ENCODE measurements at regions not wholly inside any gene's neighbourhood (a gene's known extent, or its start where the extent isn't known, plus 50 kb on each side); places are given as distances from the start of the nearest gene placed in this dataset.
"Not testable (repeated sequence)": the region's sequence is repeated elsewhere in the genome, so short reads cannot be mapped to it uniquely, and the experiment has no call there.

DNA sequence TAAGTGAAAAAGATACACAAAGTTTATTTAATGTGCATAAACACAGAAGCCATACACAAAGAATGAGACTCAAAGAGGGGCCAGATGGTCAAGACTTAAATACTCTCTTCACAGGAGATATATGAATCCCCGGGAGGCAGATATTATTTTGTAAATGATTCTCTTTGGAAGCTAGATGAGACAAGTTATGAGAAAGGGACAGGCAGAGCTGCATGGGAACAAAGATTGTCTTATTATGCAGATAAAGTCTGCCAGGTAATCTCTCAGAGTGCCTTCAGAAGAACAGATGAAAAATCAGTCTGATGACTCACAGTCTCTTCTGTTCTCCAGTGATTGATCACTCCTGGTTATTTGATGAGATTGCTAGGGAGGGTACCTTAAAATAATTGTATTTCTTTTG lies 89.0 kb downstream of the NAF1 start:
- no peak for DNase-seq

DNA sequence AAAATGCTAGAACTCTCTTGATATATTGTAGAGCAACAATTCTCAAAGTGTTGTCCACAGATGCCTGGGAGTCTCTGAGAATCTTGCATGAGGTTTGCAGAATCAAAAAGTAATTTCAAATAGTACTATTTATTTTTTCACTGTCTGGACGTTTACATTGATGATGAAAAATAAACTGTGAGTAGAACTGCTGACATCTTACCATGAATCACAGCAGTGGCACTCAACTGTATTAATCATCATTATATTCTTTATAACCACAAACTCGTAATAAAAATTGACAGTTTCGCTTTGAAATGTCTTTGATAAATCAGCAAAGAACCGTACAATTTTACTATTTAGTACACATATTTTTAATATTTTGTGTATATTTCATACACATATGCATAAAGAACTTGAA lies 94.5 kb downstream of the NAF1 start:
- DNase-seq, result no peak

- no peak for DNase-seq
These were observed 95.4 kb downstream of the NAF1 start for GRCh38 chr4:163071308-163071707.

DNA sequence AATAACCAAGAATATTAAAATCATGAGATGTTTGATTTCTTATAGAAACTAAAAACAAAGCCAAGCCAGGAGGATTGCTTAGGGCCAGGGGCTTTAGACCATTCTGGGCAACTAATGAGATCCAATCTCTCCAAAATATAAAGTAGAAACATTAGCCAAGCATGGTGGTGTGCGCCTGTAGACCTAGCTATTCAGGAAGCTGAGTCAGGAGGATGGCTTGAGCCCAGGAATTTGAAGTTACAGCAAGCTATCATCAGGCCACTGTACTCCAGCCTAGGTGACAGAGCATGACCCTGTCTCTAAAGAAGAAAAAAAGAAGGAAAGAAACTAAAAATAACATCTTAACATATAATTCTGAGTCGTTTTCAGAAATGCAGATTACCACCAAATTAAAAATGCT lies 96.7 kb downstream of the NAF1 start:
- DNase-seq, result no peak

DNA sequence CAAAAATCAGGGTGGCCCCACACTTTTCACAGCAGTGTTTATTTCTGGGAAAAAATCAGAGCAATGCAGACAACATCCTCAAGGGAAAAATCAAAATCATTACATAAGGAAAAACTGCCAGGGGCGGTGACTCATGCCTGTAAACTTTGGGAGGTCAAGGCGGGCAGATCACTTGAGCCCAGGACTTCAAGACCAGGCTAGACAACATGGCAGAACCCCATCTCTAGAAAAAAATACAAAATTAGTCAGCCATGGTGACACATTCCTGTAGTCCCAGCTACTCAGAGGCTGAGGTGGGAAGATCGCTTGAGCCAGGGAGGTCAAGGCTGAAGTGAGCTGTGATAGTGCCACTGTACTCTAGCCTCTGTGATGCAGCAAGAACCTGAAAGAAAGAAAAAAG lies 102.8 kb downstream of the NAF1 start:
- DNase-seq, result no peak

DNA sequence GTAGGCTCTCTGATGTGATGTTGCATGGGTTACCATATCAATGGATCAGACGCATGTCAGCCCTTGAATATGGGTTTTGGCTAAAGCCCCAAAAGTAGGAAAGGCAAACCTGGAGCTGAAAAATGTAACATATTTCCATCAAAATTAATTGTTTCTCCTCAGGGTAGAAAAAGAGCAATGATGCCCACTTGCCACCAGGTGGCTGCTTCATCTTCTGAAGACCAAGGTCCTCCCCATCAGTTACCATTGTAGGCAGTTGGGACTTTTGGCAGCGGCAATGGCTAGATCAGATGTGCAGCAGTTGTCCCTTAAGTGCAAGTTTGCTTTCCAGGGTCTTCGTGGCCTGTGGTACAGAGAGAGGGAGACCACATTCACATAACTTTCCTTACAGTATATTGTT lies 118.2 kb downstream of the NAF1 start:
- no peak for DNase-seq

- DNase-seq, result no peak
These were observed 124.4 kb downstream of the NAF1 start for GRCh38 chr4:163042306-163042705.

DNA sequence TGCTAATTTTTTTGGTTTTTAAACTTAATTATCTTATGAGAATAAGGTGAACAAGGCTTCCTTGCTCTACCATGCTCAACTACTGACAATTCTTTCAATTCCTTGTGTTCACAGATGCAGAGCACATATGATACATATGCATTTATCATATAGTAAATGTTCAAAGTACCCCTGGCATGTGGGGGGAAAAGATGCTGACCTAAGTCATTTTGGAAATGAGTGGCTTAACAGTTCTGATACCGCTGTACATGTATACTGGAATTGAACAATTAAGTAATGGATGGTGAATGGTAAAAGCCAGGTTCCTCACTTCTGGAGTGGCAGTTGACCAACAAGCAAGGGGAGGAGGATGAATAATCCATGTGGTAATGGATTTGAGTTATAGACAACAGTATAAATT lies 149.6 kb downstream of the NAF1 start:
- no peak for DNase-seq

GRCh38 chr4:163012816-163013215 lies 153.9 kb downstream of the NAF1 start:
- DNase-seq, result no peak

GRCh38 chr4:163003979-163004378 lies 162.7 kb downstream of the NAF1 start:
- DNase-seq, result no peak

DNA sequence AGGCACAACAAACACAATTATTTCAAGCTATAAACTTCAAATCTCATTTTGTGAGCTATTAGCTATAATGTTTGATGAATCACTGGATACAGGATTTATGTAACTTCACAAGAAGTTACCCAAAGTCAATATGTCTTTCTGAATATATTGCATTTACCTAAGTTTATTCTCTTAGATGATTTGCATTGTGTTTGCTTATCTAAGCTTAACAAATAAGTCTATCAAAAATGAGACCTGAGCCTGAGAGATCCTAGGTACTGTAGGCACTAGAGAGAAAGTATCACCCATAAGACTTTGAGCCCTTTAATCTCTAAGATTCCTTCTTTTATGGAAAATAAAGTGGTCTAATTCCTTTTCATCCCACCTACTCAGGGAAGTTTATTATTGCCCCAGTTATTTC lies 178.2 kb downstream of the NAF1 start:
- no peak for DNase-seq

GRCh38 chr4:162985131-162985530 lies 181.6 kb downstream of the NAF1 start:
- no peak for DNase-seq

DNA sequence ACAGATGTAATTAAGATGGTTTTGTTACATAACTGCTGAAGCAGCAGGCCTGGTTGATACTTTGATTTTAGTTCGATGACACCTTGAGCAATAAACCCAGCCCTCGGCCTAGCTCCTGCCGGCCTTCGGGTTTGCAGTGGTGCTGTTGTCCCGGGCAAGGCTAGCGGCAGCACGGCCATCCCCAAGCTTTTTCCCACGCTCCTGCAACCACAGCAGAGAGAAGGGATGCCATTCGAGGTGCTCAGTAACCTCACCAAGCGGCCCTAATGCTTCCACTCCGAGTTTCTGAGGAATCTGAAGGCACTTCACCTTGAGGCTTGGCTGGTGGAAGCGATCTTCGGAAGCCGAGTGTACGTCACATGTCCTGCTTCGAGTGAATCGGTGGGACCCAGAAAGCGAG lies 182.1 kb downstream of the NAF1 start:
- DNase-seq, result no peak

DNA sequence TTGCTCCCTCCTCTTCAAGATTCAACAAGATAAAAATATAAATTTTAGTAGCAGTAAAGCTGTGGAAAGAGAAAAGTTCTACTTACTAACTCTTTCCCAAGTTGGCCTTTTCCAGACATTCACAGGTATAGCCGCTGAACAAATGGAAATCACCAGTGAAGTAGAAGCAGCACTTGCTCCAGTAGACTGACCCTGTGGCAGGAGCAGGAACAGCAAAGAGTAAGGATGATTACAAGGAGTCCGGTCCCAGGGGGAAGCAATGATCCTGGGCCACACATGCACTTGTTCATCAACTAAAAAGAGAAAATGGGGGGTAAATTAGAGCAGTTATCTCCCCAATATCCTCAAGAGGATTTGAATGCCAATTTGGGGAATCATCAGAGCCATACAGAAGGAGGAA lies 184.9 kb downstream of the NAF1 start:
- DNase-seq, result no peak

- DNase-seq, result no peak
These were observed 188.3 kb downstream of the NAF1 start for GRCh38 chr4:162978398-162978797.

DNA sequence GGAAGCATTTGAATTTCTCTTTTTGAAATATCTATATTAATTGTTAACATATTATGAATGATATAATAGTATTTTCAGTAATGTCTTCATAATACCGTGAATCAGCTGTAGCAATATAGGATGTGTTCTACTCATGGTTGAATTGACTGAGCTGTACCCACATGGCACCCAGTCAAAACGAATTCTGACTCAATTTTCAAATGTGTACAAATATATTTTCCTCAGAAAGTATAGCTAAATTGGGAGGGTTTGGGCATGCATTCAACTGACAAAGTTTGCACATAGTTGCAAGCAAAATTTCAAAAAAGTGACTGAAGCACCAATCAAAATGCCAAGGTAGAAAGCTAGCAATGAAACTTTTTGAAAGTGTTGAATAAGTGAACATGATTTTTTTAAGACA lies 188.9 kb downstream of the NAF1 start:
- DNase-seq, result no peak

DNA sequence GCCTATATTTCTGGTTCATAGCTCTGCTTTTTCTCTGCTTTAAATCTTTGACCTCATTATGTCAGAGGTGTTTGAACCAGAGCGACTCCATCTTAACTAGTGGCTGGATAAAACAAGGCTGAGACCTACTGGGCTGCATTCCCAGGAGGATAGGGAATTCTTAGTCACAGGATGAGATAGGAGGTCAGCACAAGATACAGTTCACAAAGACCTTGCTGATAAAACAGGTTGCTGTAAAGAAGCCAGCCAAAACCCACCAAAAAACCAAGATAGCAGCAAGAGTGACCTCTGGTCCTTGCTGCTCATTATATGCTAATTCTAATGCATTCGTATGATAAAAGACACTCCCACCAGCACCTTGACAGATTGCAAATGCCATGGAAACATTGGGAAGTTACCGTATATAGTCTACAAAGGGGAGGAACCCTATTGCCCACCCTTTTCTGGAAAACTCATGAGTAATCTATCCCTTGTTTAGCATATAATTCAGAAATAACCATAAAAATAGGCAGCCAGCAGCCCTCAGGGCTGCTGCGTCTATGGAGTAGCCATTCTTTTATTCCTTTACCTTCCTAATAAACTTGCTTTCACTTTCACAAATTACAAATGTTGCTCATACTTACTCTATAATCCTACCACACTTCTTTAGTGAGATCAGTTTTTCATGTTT lies 193.9 kb downstream of the NAF1 start:
- no peak for DNase-seq

- DNase-seq, result no peak
These were observed 197.5 kb downstream of the NAF1 start for GRCh38 chr4:162969194-162969593.

- DNase-seq, result not testable (repeated sequence)
These were observed 200.7 kb downstream of the NAF1 start for GRCh38 chr4:162965978-162966377.

DNA sequence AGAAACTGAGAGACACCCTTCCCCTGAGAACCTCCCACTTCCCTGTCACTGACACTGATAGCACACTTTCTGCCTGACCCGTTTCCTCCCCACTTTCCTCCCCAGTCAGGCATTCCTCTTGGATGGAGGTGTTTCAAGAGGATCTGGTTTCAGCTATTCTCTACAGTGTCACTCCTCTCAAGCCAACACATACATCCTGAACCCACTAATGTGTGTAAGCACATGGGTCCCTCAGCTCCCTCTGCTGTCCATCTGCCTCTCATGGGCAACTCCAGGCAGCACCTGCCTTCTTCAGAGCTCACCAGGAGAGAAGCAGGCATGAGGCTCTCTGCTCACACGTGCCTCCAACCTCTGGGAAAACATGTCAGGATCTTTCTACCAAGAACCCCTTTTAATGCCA lies 207.6 kb downstream of the NAF1 start:
- DNase-seq, result no peak

DNA sequence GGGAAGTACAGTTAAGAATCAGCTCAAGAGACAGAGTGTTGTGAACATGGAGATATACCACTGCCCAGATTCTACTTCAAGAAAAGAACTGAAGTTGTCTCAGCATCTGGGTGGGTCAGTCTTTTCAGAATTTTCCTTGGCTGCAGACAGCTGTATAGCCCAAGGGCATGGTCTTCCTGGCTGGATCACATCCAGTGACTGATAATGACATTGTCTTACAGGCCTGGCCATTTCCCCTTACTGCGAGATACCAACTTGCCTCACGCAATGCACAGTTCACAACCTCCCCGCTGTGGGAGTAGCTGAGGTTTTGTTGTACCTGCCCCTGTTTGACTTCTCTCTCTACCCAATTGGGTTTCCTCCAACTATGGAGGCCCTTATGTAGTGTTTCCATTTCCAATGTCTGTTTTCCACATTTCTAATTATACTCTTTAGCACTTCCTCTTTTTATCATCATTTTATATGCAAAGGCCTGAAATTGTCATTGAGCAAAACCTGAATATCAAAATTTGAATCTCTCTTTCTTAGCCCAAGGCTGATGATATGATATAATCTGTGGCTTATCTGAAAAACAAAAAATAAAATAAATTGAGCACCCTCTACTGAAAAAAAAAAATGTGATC lies 209.1 kb downstream of the NAF1 start:
- no peak for DNase-seq

DNA sequence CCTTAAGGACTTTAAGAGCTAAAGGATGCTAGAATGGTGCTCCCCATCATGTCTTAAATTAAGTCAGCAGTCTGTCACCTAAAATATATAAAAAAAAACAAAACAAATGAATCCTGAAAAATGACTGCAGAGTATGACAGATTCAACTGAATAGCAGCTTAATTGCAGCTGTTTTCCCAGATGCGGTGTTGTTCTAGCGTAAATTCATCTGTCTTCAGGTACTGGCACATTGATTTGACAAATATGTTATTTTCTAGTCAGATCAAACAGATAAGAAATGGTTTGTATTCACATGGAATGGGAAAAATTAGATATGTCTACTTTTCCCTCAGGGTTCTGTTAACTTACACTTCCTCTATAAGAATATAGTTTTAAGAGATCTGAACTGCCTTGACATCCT lies 211.7 kb downstream of the NAF1 start:
- no peak for DNase-seq

DNA sequence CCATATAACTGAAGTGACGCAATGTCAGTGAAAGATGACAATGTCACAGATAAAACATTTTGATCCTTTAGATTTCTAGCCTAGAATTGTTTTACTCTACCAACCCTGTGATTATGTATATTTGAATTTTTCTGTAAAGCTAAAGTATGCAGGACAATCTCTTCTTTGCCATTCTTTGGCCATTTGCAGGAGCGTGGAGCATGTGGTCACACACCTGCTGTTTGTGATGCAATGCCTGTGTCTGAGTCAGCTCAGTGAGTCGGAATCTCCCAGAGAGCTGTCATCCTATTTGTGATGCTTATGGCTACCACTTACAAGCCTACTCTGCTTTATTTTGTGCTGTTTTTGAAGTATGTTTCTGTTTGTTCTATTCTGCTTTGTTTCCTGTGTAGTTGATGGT lies 214.5 kb downstream of the NAF1 start:
- no peak for DNase-seq

GRCh38 chr4:162945713-162946112 lies 221.0 kb downstream of the NAF1 start:
- DNase-seq, result no peak

GRCh38 chr4:162943263-162943662 lies 223.4 kb downstream of the NAF1 start:
- no peak for DNase-seq
